HEK293 (cell line): ENCODE measurements at regions not wholly inside any gene's neighbourhood (a gene's known extent, or its start where the extent isn't known, plus 50 kb on each side); places are given as distances from the start of the nearest gene placed in this dataset.

Experiments
- CTCF ChIP-seq: fragments of 450-650 bp; formaldehyde crosslinking; IDR thresholded peaks from 2 replicates; pipeline ENCODE4 v1.5.1; 2016; ENCODE audit warnings: missing biosample characterization, missing genetic modification characterization
- MEIS1 ChIP-seq: sonication (generic); formaldehyde crosslinking; IDR thresholded peaks from 2 replicates; pipeline ENCODE4 v1.8.1; 2022; ENCODE audit warnings: missing genetic modification reagents, mild to moderate bottlenecking, borderline replicate concordance
- REST ChIP-seq: fragments of 450-650 bp; formaldehyde crosslinking; IDR thresholded peaks from 2 replicates; pipeline ENCODE4 v1.5.1; 2016; ENCODE audit warnings: missing biosample characterization, missing genetic modification characterization
- ZNF174 ChIP-seq: fragments of 450-650 bp; formaldehyde crosslinking; IDR thresholded peaks from 2 replicates; pipeline ENCODE4 v1.5.0; 2017; ENCODE audit warnings: missing biosample characterization, mild to moderate bottlenecking, missing genetic modification characterization
- ZNF184 ChIP-seq: fragments of 450-650 bp; IDR thresholded peaks from 2 replicates; pipeline ENCODE4 v1.5.1; 2018; ENCODE audit warnings: missing biosample characterization, mild to moderate bottlenecking, missing genetic modification characterization
- ZNF514 ChIP-seq: fragments of 450-650 bp; formaldehyde crosslinking; IDR thresholded peaks from 2 replicates; pipeline ENCODE4 v1.5.1; 2016; ENCODE audit warnings: missing biosample characterization, missing genetic modification characterization
- ZNF548 ChIP-seq: fragments of 450-650 bp; formaldehyde crosslinking; IDR thresholded peaks from 2 replicates; pipeline ENCODE4 v1.5.1; 2016; ENCODE audit warnings: missing biosample characterization, missing genetic modification characterization

GRCh38 chr3:72553298-72553697 lies 294.9 kb downstream of the SHQ1 start:
- TF ChIP-seq ZNF184 (tag by site-specific recombination) (no peak), REST (no peak), ZNF548 (no peak), MEIS1 (CRISPR knock-in tag) (no peak), ZNF174 (tag by site-specific recombination) (no peak), ZNF514 (no peak), CTCF (tag by site-specific recombination) (no peak)
